Caco-2 (cell line): ENCODE measurements at regions not wholly inside any gene's neighbourhood (a gene's known extent, or its start where the extent isn't known, plus 50 kb on each side); places are given as distances from the start of the nearest gene placed in this dataset.

Experiments used
- BruUV-seq: library from RNA; stranded (reverse); fragments of 400-500 nt; replicated peaks from 2 replicates; lab custom pipeline; 2021; lab: Mats Ljungman, UMichigan
- CTCF ChIA-PET: fragments of 300-600 bp; sonication (Branson Sonifier 250); formaldehyde crosslinking; loops from one replicate; lab custom pipeline; 2022; ENCODE audit warnings: antibody characterized with exemption; lab: Charles Lee
- POLR2A ChIA-PET: fragments of 300-600 bp; sonication (Branson Sonifier 250); formaldehyde crosslinking; loops from one replicate; lab custom pipeline; 2022; ENCODE audit warnings: antibody characterized with exemption; lab: Charles Lee
- DNase-seq, 2 experiments: peaks; one replicate each; pipeline versions ENCODE4 v3.0.0 to v3.0.0-alpha.2; 2020 to 2022
- H3K27me3 ChIP-seq: replicated peaks from 2 replicates; pipeline ENCODE4 v1.6.0; 2011; ENCODE audit warnings: low read length; ENCODE audit not compliant: control insufficient read depth, insufficient read depth
- H3K36me3 ChIP-seq: 2 replicates; pipeline ENCODE4 v1.5.1; 2011; ENCODE audit warnings: low read length; ENCODE audit not compliant: control insufficient read depth, insufficient read depth
- H3K4me1 ChIP-seq: fragments of 250-450 bp; sonication (Bioruptor Pico); 2 replicates; pipeline ENCODE4 v1.5.1; 2020; ENCODE audit warnings: mild to moderate bottlenecking
- H3K4me3 ChIP-seq: 2 replicates; pipeline ENCODE4 v1.5.1; 2011; ENCODE audit warnings: low read depth, mild to moderate bottlenecking, control low read depth, low read length
- H3K9me3 ChIP-seq: fragments of 250-450 bp; sonication (Bioruptor Pico); 2 replicates; pipeline ENCODE4 v1.5.1; 2020; ENCODE audit warnings: mild to moderate bottlenecking, moderate library complexity
- H3K27ac Mint-ChIP-seq: one replicate; pipeline ENCODE4 v1.8.0; 2022; ENCODE audit warnings: mixed read lengths; ENCODE audit not compliant: unreplicated experiment
- H3K27me3 Mint-ChIP-seq: one replicate; pipeline ENCODE4 v1.8.0; 2022; ENCODE audit warnings: mixed read lengths; ENCODE audit not compliant: insufficient read depth, unreplicated experiment
- H3K36me3 Mint-ChIP-seq: one replicate; pipeline ENCODE4 v1.8.0; 2022; ENCODE audit warnings: mild to moderate bottlenecking, mixed read lengths; ENCODE audit not compliant: insufficient read depth, unreplicated experiment
- H3K4me1 Mint-ChIP-seq: one replicate; pipeline ENCODE4 v1.8.0; 2022; ENCODE audit warnings: low read depth, mixed read lengths; ENCODE audit not compliant: unreplicated experiment
- H3K4me3 Mint-ChIP-seq: one replicate; pipeline ENCODE4 v1.8.0; 2022; ENCODE audit warnings: mild to moderate bottlenecking, moderate library complexity, mixed read lengths; ENCODE audit not compliant: unreplicated experiment
- H3K9me3 Mint-ChIP-seq: one replicate; pipeline ENCODE4 v1.8.0; 2022; ENCODE audit warnings: mixed read lengths; ENCODE audit not compliant: unreplicated experiment
- intact Hi-C: fragments of 100-400 bp; cut with micrococcal nuclease; formaldehyde crosslinking; loops from one replicate; pipeline ENCODE4 v1.10.0; 2022; ENCODE audit not compliant: unreplicated experiment
- TF ChIP-seq, protein P1 (sequence below), 2 experiments: fragments of 200-600 bp in 1 of 2; IDR thresholded peaks; 1 replicate in 1 of 2; 2 replicates in 1 of 2; pipeline versions ENCODE4 v1.5.1 to v1.8.0; 2011 to 2022; ENCODE audit warnings: antibody characterized with exemption in 1 of 2, control low read depth in 1 of 2, inconsistent platforms in 1 of 2, low read depth in 1 of 2, low read length in 1 of 2, mild to moderate bottlenecking in 1 of 2, moderate library complexity in 1 of 2; ENCODE audit not compliant: insufficient read depth in 1 of 2, severe bottlenecking in 1 of 2, unreplicated experiment in 1 of 2

DNA sequence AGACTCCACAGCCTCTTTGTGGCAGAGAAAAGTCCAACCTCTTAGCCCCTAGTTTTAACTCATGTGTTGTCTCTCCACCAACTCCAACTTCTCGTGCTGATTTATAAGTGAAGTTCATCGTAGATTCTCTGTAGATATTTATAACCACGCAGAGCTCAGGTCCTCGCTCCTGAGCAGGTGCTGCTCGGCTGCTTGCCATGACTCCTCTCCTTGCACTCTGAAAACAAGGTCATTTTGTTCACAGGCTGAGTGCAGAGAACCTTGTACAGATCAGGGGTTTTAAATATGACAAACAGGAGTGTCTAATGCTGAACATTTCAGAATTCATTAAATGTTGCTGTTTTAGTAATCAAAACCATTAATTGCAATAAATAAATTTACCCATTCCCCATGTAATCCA is 330.8 kb upstream of the GYPC start:
- Mint-ChIP-seq H3K4me3 (no peak overlapping the region), H3K9me3 (peaks cover 3% of the 10 kb centered on the region), H3K36me3 (no peaks in the 10 kb centered on the region), H3K4me1 (peaks cover 6% of the 10 kb centered on the region), H3K27me3 (no peaks in the 10 kb centered on the region), H3K27ac (no peak overlapping the region)
- no TSS peak for BruUV-seq
- H3K36me3 ChIP-seq = no peaks in the 10 kb centered on the region
- no peak overlapping the region for H3K4me3 ChIP-seq
- DNase-seq = no peak
- no peaks in the 10 kb centered on the region for H3K27me3 ChIP-seq
- TF ChIP-seq, protein P1, sequence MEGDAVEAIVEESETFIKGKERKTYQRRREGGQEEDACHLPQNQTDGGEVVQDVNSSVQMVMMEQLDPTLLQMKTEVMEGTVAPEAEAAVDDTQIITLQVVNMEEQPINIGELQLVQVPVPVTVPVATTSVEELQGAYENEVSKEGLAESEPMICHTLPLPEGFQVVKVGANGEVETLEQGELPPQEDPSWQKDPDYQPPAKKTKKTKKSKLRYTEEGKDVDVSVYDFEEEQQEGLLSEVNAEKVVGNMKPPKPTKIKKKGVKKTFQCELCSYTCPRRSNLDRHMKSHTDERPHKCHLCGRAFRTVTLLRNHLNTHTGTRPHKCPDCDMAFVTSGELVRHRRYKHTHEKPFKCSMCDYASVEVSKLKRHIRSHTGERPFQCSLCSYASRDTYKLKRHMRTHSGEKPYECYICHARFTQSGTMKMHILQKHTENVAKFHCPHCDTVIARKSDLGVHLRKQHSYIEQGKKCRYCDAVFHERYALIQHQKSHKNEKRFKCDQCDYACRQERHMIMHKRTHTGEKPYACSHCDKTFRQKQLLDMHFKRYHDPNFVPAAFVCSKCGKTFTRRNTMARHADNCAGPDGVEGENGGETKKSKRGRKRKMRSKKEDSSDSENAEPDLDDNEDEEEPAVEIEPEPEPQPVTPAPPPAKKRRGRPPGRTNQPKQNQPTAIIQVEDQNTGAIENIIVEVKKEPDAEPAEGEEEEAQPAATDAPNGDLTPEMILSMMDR (IDR thresholded peaks at IDR 0.05; ENCODE audit: insufficient read depth in 1 of 2, low read depth in 1 of 2, low read length in 1 of 2, severe bottlenecking in 1 of 2, unreplicated experiment in 1 of 2) = no peak
- intact Hi-C loops = no loop called here
- ChIA-PET CTCF (no interaction called here), POLR2A (no interaction called here)
- no peaks in the 10 kb centered on the region for H3K4me1 ChIP-seq
- peaks cover 2% of the 10 kb centered on the region; the same call in 1 of the 2 replicates for H3K9me3 ChIP-seq

DNA sequence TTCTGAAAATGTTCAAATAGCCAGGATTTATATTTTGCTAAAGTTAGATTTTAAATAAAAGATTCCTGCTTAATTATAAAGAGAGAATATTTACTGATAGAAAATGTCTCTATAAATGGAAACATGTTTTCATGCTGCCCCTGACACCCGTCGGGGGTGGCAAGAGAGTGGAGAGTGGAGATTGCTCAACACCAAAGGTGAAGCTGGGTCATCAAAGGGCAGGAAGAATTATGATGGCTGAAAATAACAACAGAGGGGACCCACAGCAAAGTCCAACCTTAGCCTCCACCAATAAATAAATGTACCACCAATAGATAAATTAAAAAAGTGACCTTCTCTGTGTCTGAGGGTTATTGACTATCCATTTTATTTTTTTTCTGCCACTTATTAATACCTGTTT is 326.8 kb upstream of the GYPC start:
- H3K36me3 ChIP-seq = no peaks in the 10 kb centered on the region
- DNase-seq = no peak
- intact Hi-C loops = no loop called here
- POLR2A ChIA-PET = no interaction called here
- Mint-ChIP-seq H3K9me3 (peaks cover 40% of the 10 kb centered on the region), H3K27me3 (no peaks in the 10 kb centered on the region), H3K36me3 (no peaks in the 10 kb centered on the region), H3K4me1 (peaks cover 6% of the 10 kb centered on the region), H3K4me3 (no peak overlapping the region), H3K27ac (no peak overlapping the region)
- CTCF ChIA-PET = no interaction called here
- BruUV-seq = no TSS peak
- TF ChIP-seq, protein P1 (IDR thresholded peaks at IDR 0.05; ENCODE audit: insufficient read depth in 1 of 2, low read depth in 1 of 2, low read length in 1 of 2, severe bottlenecking in 1 of 2, unreplicated experiment in 1 of 2) = no peak
- no peaks in the 10 kb centered on the region for H3K27me3 ChIP-seq
- H3K9me3 ChIP-seq = peaks cover 27% of the 10 kb centered on the region; the same call in 1 of the 2 replicates
- H3K4me1 ChIP-seq = no peaks in the 10 kb centered on the region
- no peak overlapping the region for H3K4me3 ChIP-seq

DNA sequence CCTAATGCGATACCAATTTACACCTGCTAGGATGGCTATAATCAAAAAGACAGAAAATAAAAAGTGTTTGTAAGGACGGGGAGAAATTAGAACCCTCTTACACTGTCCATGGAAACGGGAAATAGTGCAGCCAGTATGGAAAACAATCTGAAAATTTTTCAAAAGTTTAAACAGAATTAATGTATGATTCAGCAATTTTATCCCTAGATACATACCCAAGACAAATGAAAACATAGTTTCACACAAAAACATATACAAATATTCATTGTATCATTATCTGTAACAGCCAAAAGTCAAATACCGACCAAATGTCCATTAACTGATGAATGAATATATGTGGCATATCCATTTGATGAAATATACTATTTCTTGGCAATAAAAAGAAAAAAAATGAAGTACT is 313.5 kb upstream of the GYPC start:
- H3K9me3 ChIP-seq = no peaks in the 10 kb centered on the region
- TF ChIP-seq, protein P1 (IDR thresholded peaks at IDR 0.05; ENCODE audit: insufficient read depth in 1 of 2, low read depth in 1 of 2, low read length in 1 of 2, severe bottlenecking in 1 of 2, unreplicated experiment in 1 of 2) = no peak
- H3K4me3 Mint-ChIP-seq = no peak overlapping the region
- H3K9me3 Mint-ChIP-seq = peaks cover 19% of the 10 kb centered on the region
- CTCF ChIA-PET = no interaction called here
- H3K27me3 ChIP-seq = no peaks in the 10 kb centered on the region
- no TSS peak for BruUV-seq
- no peak overlapping the region for H3K4me3 ChIP-seq
- no peaks in the 10 kb centered on the region for H3K4me1 ChIP-seq
- intact Hi-C loops = no loop called here
- H3K27me3 Mint-ChIP-seq = peaks cover 2% of the 10 kb centered on the region
- POLR2A ChIA-PET = no interaction called here
- H3K4me1 Mint-ChIP-seq = no peaks in the 10 kb centered on the region
- no peak for DNase-seq
- H3K27ac Mint-ChIP-seq = no peak overlapping the region
- no peaks in the 10 kb centered on the region for H3K36me3 Mint-ChIP-seq
- no peaks in the 10 kb centered on the region for H3K36me3 ChIP-seq
